ENCODE measurements at regions not wholly inside any gene's neighbourhood (a gene's known extent, or its start where the extent isn't known, plus 50 kb on each side); places are given as distances from the start of the nearest gene placed in this dataset.

GRCh38 chr2:13654416-13654815 lies 937.7 kb downstream of the TRIB2 start:
- no peak for TF ChIP-seq ZXDB (tag by site-specific recombination; IDR thresholded peaks at IDR 0.05)
- no peak for TF ChIP-seq ZNF354C (tag by site-specific recombination; IDR thresholded peaks at IDR 0.05; ENCODE audit: borderline replicate concordance, low read depth)
- TF ChIP-seq ZNF768 (tag by site-specific recombination; IDR thresholded peaks at IDR 0.05) = no peak
- TF ChIP-seq ZNF146 (tag by site-specific recombination; IDR thresholded peaks at IDR 0.05) = no peak
- TF ChIP-seq ZNF416 (tag by site-specific recombination; IDR thresholded peaks at IDR 0.05) = no peak
- TF ChIP-seq KLF16 (tag by site-specific recombination; IDR thresholded peaks at IDR 0.05) = no peak
- no peak for TF ChIP-seq ZEB2 (tag by site-specific recombination; IDR thresholded peaks at IDR 0.05)
- TF ChIP-seq, protein P1, sequence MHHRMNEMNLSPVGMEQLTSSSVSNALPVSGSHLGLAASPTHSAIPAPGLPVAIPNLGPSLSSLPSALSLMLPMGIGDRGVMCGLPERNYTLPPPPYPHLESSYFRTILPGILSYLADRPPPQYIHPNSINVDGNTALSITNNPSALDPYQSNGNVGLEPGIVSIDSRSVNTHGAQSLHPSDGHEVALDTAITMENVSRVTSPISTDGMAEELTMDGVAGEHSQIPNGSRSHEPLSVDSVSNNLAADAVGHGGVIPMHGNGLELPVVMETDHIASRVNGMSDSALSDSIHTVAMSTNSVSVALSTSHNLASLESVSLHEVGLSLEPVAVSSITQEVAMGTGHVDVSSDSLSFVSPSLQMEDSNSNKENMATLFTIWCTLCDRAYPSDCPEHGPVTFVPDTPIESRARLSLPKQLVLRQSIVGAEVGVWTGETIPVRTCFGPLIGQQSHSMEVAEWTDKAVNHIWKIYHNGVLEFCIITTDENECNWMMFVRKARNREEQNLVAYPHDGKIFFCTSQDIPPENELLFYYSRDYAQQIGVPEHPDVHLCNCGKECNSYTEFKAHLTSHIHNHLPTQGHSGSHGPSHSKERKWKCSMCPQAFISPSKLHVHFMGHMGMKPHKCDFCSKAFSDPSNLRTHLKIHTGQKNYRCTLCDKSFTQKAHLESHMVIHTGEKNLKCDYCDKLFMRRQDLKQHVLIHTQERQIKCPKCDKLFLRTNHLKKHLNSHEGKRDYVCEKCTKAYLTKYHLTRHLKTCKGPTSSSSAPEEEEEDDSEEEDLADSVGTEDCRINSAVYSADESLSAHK (tag by site-specific recombination; IDR thresholded peaks at IDR 0.05) = no peak
- TF ChIP-seq REST (tag by site-specific recombination; IDR thresholded peaks at IDR 0.05) = no peak
- TF ChIP-seq, protein P2, sequence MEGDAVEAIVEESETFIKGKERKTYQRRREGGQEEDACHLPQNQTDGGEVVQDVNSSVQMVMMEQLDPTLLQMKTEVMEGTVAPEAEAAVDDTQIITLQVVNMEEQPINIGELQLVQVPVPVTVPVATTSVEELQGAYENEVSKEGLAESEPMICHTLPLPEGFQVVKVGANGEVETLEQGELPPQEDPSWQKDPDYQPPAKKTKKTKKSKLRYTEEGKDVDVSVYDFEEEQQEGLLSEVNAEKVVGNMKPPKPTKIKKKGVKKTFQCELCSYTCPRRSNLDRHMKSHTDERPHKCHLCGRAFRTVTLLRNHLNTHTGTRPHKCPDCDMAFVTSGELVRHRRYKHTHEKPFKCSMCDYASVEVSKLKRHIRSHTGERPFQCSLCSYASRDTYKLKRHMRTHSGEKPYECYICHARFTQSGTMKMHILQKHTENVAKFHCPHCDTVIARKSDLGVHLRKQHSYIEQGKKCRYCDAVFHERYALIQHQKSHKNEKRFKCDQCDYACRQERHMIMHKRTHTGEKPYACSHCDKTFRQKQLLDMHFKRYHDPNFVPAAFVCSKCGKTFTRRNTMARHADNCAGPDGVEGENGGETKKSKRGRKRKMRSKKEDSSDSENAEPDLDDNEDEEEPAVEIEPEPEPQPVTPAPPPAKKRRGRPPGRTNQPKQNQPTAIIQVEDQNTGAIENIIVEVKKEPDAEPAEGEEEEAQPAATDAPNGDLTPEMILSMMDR (tag by site-specific recombination; IDR thresholded peaks at IDR 0.05) = no peak
